CD14-positive monocyte (primary cell): ENCODE measurements at regions not wholly inside any gene's neighbourhood (a gene's known extent, or its start where the extent isn't known, plus 50 kb on each side); places are given as distances from the start of the nearest gene placed in this dataset.

Source experiments
- DNase-seq, 3 donors: peaks; one replicate each; pipeline ENCODE4 v3.0.0-alpha.2; 2011 to 2022
- H2AFZ ChIP-seq: 2 replicates; pipeline ENCODE4 v1.6.0; 2012; ENCODE audit warnings: mild to moderate bottlenecking, low read depth, low read length, inconsistent platforms; ENCODE audit not compliant: insufficient read depth, poor library complexity, severe bottlenecking
- H3K27ac ChIP-seq, 2 donors: 1 replicate in 1 of 2; 2 replicates in 1 of 2; pipeline ENCODE4 v1.5.1; 2012 to 2013; ENCODE audit warnings: low read length in 2 of 2, control low read depth in 1 of 2, inconsistent platforms in 1 of 2, low read depth in 1 of 2, mild to moderate bottlenecking in 1 of 2
- H3K27me3 ChIP-seq, 2 donors: one replicate each; pipeline versions ENCODE4 v1.6.0 to v1.6.1; 2011 to 2013; ENCODE audit warnings: low read length in 2 of 2; ENCODE audit not compliant: control insufficient read depth in 2 of 2, insufficient read depth in 2 of 2
- H3K36me3 ChIP-seq, 2 donors: replicated peaks in 1 of 2; 1 replicate in 1 of 2; 2 replicates in 1 of 2; pipeline versions ENCODE4 v1.5.1 to v1.6.1; 2012 to 2013; ENCODE audit warnings: low read length in 2 of 2, control low read depth in 1 of 2, inconsistent platforms in 1 of 2, mild to moderate bottlenecking in 1 of 2; ENCODE audit not compliant: insufficient read depth in 2 of 2, control insufficient read depth in 1 of 2
- H3K4me1 ChIP-seq, 2 donors: 1 replicate in 1 of 2; 2 replicates in 1 of 2; pipeline versions ENCODE4 v1.5.1 to v1.6.1; 2012 to 2013; ENCODE audit warnings: low read length in 2 of 2, control low read depth in 1 of 2, inconsistent platforms in 1 of 2, mild to moderate bottlenecking in 1 of 2, moderate library complexity in 1 of 2; ENCODE audit not compliant: insufficient read depth in 2 of 2, control insufficient read depth in 1 of 2
- H3K4me2 ChIP-seq: replicated peaks from 2 replicates; pipeline ENCODE3; 2012; ENCODE audit warnings: low read length, moderate library complexity, mild to moderate bottlenecking; ENCODE audit not compliant: poor library complexity, severe bottlenecking; ENCODE audit errors: extremely low read depth
- H3K4me3 ChIP-seq, 3 experiments: fragments of 200-600 bp in 1 of 3; sonication (generic) in 1 of 3; replicated peaks in 1 of 3; 1 replicate in 2 of 3; 2 replicates in 1 of 3; pipeline ENCODE4 v1.5.1; 2011 to 2013; ENCODE audit warnings: low read length in 3 of 3, mild to moderate bottlenecking in 3 of 3, control low read depth in 2 of 3, low read depth in 2 of 3, inconsistent platforms in 1 of 3, moderate library complexity in 1 of 3
- H3K79me2 ChIP-seq: 2 replicates; pipeline ENCODE4 v1.6.0; 2012; ENCODE audit warnings: mild to moderate bottlenecking, control low read depth, inconsistent platforms, low read length, moderate library complexity; ENCODE audit not compliant: insufficient read depth
- H3K9ac ChIP-seq: 2 replicates; pipeline ENCODE4 v1.6.0; 2017; ENCODE audit warnings: low read length, mild to moderate bottlenecking; ENCODE audit not compliant: insufficient read depth, poor library complexity, severe bottlenecking
- H3K9me3 ChIP-seq, 2 donors: replicated peaks in 1 of 2; 1 replicate in 1 of 2; 2 replicates in 1 of 2; pipeline versions ENCODE4 v1.5.1 to v1.6.1; 2012 to 2013; ENCODE audit warnings: low read length in 2 of 2, control low read depth in 1 of 2; ENCODE audit not compliant: control insufficient read depth in 1 of 2, insufficient read depth in 1 of 2
- H4K20me1 ChIP-seq: 2 replicates; pipeline ENCODE4 v1.6.0; 2012; ENCODE audit warnings: mild to moderate bottlenecking, low read length, control low read depth, moderate library complexity; ENCODE audit not compliant: insufficient read depth
- H3K27ac Mint-ChIP-seq, 7 donors: one replicate each; pipeline ENCODE4 v1.8.0; 2020; ENCODE audit warnings: mild to moderate bottlenecking in 7 of 7, mixed read lengths in 7 of 7, moderate library complexity in 6 of 7, inconsistent platforms in 2 of 7
- H3K27me3 Mint-ChIP-seq, 3 donors: one replicate each; pipeline ENCODE4 v1.8.0; 2021 to 2022; ENCODE audit warnings: low read depth in 3 of 3, mild to moderate bottlenecking in 3 of 3, mixed read lengths in 3 of 3, moderate library complexity in 3 of 3, inconsistent platforms in 1 of 3
- H3K36me3 Mint-ChIP-seq, 2 donors: one replicate each; pipeline ENCODE4 v1.8.0; 2020; ENCODE audit warnings: mixed read lengths in 2 of 2, inconsistent platforms in 1 of 2, mild to moderate bottlenecking in 1 of 2
- H3K4me1 Mint-ChIP-seq: one replicate; pipeline ENCODE4 v1.8.0; 2020; ENCODE audit warnings: mild to moderate bottlenecking, mixed read lengths
- H3K4me3 Mint-ChIP-seq, 2 donors: one replicate each; pipeline ENCODE4 v1.8.0; 2020; ENCODE audit warnings: mild to moderate bottlenecking in 2 of 2, mixed read lengths in 2 of 2, moderate library complexity in 1 of 2
- H3K9me3 Mint-ChIP-seq, 7 donors: one replicate each; pipeline ENCODE4 v1.8.0; 2020 to 2022; ENCODE audit warnings: mixed read lengths in 7 of 7, mild to moderate bottlenecking in 6 of 7, moderate library complexity in 6 of 7, inconsistent platforms in 2 of 7
- CTCF ChIP-seq: fragments of 200-600 bp; IDR thresholded peaks from one replicate; pipeline ENCODE4 v1.8.0; 2022; ENCODE audit warnings: antibody characterized with exemption, mild to moderate bottlenecking
- WGBS: methylation state at CpG from one replicate; pipeline ENCODE4 v1.1.5; 2013; ENCODE audit warnings: missing lambda C conversion rate; ENCODE audit not compliant: insufficient coverage; 5-methylcytosine and 5-hydroxymethylcytosine counted together
- intact Hi-C, 2 donors: fragments of 100-400 bp; cut with micrococcal nuclease; formaldehyde crosslinking; loops; one replicate each; pipeline versions ENCODE4 v1.15.0 to v1.15.1; 2023

GRCh38 chr11:40037005-40037404 is 1422.4 kb downstream of the LRRC4C start:
- Histone ChIP-seq H3K9ac (no peak overlapping the region), H3K4me2 (no peak overlapping the region), H2AFZ (no peak overlapping the region), H4K20me1 (no peaks in the 10 kb centered on the region), H3K27ac (no peak overlapping the region), H3K79me2 (no peaks in the 10 kb centered on the region), H3K27me3 (no peaks in the 10 kb centered on the region), H3K4me1 (no peaks in the 10 kb centered on the region), H3K9me3 (peaks cover 0 to 2% of the 10 kb centered on the region in 2 donors), H3K36me3 (no peaks in the 10 kb centered on the region), H3K4me3 (no peak overlapping the region)
- DNase-seq, result no peak
- WGBS, result 85% methylated on average over 1 of the region's 2 CpGs
- H3K36me3 Mint-ChIP-seq, result no peaks in the 10 kb centered on the region
- intact Hi-C loops, result no loop called here
- H3K27ac Mint-ChIP-seq, result no peak overlapping the region
- H3K4me3 Mint-ChIP-seq, result no peak overlapping the region
- H3K27me3 Mint-ChIP-seq, result peaks cover 0 to 2% (median 2%) of the 10 kb centered on the region in 3 donors
- TF ChIP-seq CTCF, result no peak
- peaks cover 1 to 11% (median 8%) of the 10 kb centered on the region in 7 donors for H3K9me3 Mint-ChIP-seq
- H3K4me1 Mint-ChIP-seq, result no peaks in the 10 kb centered on the region

- H3K9me3 ChIP-seq, result peaks cover 0 to 5% of the 10 kb centered on the region in 2 donors
- peaks cover 0 to 2% (median 0%) of the 10 kb centered on the region in 3 donors for H3K27me3 Mint-ChIP-seq
- no peak for TF ChIP-seq CTCF
- no peak overlapping the region for H3K27ac ChIP-seq
- no peak for DNase-seq
- no peak overlapping the region for H3K27ac Mint-ChIP-seq
- H3K4me3 ChIP-seq, result no peak overlapping the region
- no peak overlapping the region for H3K4me2 ChIP-seq
- H3K79me2 ChIP-seq, result no peaks in the 10 kb centered on the region
- H4K20me1 ChIP-seq, result no peaks in the 10 kb centered on the region
- no peaks in the 10 kb centered on the region for H3K36me3 ChIP-seq
- WGBS, result 76% methylated on average over 3 of the region's 3 CpGs
- no peak overlapping the region for H2AFZ ChIP-seq
- intact Hi-C loops, result no loop called here
- H3K36me3 Mint-ChIP-seq, result no peaks in the 10 kb centered on the region
- no peaks in the 10 kb centered on the region for H3K4me1 ChIP-seq
- H3K27me3 ChIP-seq, result no peaks in the 10 kb centered on the region
- H3K9ac ChIP-seq, result no peak overlapping the region
- no peaks in the 10 kb centered on the region for H3K4me1 Mint-ChIP-seq
- no peak overlapping the region for H3K4me3 Mint-ChIP-seq
- peaks cover 2 to 6% (median 4%) of the 10 kb centered on the region in 7 donors for H3K9me3 Mint-ChIP-seq
These were observed 1427.1 kb downstream of the LRRC4C start for GRCh38 chr11:40032331-40032730.
